ENCODE measurements at regions not wholly inside any gene's neighbourhood (a gene's known extent, or its start where the extent isn't known, plus 50 kb on each side); places are given as distances from the start of the nearest gene placed in this dataset.

DNA sequence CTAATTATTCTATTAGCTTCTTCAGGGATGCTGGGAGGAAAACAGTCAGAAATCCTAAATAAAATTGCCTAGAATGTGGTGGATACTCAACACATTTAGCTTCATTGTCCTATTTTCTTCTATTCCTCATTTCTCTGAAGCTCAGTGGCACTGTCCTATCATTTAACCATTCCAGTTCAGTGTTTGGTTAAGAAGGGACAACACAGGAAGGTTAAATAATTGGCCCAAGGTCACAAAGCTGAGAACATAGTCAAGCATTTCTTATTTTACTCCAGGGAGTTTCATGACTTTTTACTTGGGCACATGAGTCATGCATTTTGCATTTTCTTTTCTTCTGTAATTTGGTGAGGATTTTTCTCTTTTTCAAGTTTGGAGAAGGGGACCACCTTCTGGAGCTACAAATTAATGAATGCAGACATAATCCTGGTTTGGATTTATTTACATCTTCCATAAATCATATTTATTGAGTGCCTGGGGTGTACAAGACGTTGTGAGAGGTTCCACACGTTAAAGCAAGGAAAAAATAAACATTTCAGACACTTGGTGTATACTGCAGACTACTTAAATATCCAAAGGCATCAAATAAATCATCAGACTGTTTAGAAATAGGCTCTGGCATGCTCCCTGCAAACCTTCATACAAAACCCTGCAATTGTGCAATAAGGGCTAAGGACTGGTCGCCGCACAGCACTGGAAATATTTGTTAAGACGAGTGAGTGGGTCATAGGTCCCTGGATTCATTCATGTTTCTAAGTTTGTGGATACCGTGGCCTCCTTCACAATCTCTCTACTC lies 263.9 kb downstream of the MAF start:
- no peaks in the 10 kb centered on the region for H3K79me2 ChIP-seq (ENCODE audit: insufficient read depth, low read depth, low read length)
- no peaks in the 10 kb centered on the region for H3K9me2 ChIP-seq (ENCODE audit: insufficient read depth, low read length)
- no peak overlapping the region for H3K27ac ChIP-seq (ENCODE audit: low read depth, low read length, poor library complexity, severe bottlenecking)
- no TSS peak for BruUV-seq (replicated peaks)
- POLR2A ChIA-PET, result no interaction called here
- H2AFZ ChIP-seq (ENCODE audit: low read length), result no peak overlapping the region
- no peaks in the 10 kb centered on the region for H3K9me3 ChIP-seq (ENCODE audit: low read length)
- no peak for TF ChIP-seq EZH2phosphoT487 (IDR thresholded peaks at IDR 0.05; ENCODE audit: borderline replicate concordance, low read depth, low read length)
- TF ChIP-seq, protein P1, sequence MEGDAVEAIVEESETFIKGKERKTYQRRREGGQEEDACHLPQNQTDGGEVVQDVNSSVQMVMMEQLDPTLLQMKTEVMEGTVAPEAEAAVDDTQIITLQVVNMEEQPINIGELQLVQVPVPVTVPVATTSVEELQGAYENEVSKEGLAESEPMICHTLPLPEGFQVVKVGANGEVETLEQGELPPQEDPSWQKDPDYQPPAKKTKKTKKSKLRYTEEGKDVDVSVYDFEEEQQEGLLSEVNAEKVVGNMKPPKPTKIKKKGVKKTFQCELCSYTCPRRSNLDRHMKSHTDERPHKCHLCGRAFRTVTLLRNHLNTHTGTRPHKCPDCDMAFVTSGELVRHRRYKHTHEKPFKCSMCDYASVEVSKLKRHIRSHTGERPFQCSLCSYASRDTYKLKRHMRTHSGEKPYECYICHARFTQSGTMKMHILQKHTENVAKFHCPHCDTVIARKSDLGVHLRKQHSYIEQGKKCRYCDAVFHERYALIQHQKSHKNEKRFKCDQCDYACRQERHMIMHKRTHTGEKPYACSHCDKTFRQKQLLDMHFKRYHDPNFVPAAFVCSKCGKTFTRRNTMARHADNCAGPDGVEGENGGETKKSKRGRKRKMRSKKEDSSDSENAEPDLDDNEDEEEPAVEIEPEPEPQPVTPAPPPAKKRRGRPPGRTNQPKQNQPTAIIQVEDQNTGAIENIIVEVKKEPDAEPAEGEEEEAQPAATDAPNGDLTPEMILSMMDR (conservative IDR thresholded peaks at IDR 0.05; ENCODE audit: low read length), result no peak
- CTCF ChIA-PET (ENCODE audit: unreplicated experiment), result no interaction called here
- H3K36me3 ChIP-seq (ENCODE audit: insufficient read depth, low read length), result no peaks in the 10 kb centered on the region
- no peaks in the 10 kb centered on the region for H3K4me1 ChIP-seq (ENCODE audit: insufficient read depth, low read length, poor library complexity, severe bottlenecking)
- intact Hi-C loops (cut with micrococcal nuclease; ENCODE audit: unreplicated experiment), result no loop called here
- H3K4me2 ChIP-seq (ENCODE audit: low read length), result no peak overlapping the region
- H4K20me1 ChIP-seq (ENCODE audit: insufficient read depth, low read length), result no peaks in the 10 kb centered on the region
- H3K4me3 ChIP-seq (ENCODE audit: low read depth, low read length, poor library complexity, severe bottlenecking), result no peak overlapping the region
- DNase-seq (ENCODE audit: low spot score), result no peak

DNA sequence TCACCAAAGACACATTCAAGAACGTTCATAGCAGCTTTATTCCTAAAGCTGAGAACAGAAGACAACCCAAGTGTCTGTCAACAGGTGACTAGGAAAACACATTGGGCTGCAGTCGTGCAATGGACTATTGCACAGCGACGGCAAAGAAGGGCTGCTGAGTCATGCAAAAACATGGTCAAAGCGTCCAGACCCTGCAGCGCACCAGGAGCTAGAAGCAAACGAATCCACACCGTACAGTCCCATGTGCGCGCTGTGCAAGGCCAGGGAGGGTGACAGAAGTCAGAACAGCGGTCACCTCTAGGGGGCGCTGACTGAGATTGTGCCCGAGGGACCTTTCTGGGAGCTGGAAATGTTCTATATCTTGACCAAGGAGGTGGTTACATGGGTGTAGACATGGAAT lies 266.4 kb downstream of the MAF start:
- no peak overlapping the region for H3K4me2 ChIP-seq (ENCODE audit: low read length)
- H3K79me2 ChIP-seq (ENCODE audit: insufficient read depth, low read depth, low read length), result no peaks in the 10 kb centered on the region
- H3K4me1 ChIP-seq (ENCODE audit: insufficient read depth, low read length, poor library complexity, severe bottlenecking), result peaks cover 1% of the 10 kb centered on the region
- H3K4me3 ChIP-seq (ENCODE audit: low read depth, low read length, poor library complexity, severe bottlenecking), result no peak overlapping the region
- ChIA-PET POLR2A (no interaction called here), CTCF (ENCODE audit: unreplicated experiment) (no interaction called here)
- H3K36me3 ChIP-seq (ENCODE audit: insufficient read depth, low read length), result no peaks in the 10 kb centered on the region
- H3K27ac ChIP-seq (ENCODE audit: low read depth, low read length, poor library complexity, severe bottlenecking), result no peak overlapping the region
- H3K9me2 ChIP-seq (ENCODE audit: insufficient read depth, low read length), result no peaks in the 10 kb centered on the region
- DNase-seq (ENCODE audit: low spot score), result peak; percentile 19
- BruUV-seq (replicated peaks), result no TSS peak
- intact Hi-C loops (cut with micrococcal nuclease; ENCODE audit: unreplicated experiment), result no loop called here
- TF ChIP-seq, protein P1 (conservative IDR thresholded peaks at IDR 0.05; ENCODE audit: low read length), result peak; percentile 77
- TF ChIP-seq EZH2phosphoT487 (IDR thresholded peaks at IDR 0.05; ENCODE audit: borderline replicate concordance, low read depth, low read length), result no peak
- H2AFZ ChIP-seq (ENCODE audit: low read length), result no peak overlapping the region
- no peaks in the 10 kb centered on the region for H4K20me1 ChIP-seq (ENCODE audit: insufficient read depth, low read length)
- no peaks in the 10 kb centered on the region for H3K9me3 ChIP-seq (ENCODE audit: low read length)

DNA sequence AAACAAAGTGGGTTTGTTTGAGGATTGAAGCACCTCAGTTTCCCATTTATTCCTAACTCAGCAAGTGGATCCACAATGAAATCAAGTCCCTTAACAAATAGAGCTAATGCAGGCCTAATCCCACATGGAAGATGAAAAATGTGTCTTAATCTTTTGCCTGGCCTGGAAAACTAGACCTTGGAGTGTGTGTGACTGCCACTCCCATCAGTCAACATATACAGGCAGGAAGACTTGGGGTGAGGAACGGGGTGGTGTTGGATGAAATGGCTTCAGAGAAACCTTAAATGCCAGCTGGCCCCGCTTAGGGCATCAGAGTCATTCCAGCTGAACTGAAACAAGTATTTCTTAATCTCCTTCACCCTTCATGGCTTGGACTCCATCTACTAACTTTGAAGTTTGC lies 269.5 kb downstream of the MAF start:
- no peak overlapping the region for H2AFZ ChIP-seq (ENCODE audit: low read length)
- intact Hi-C loops (cut with micrococcal nuclease; ENCODE audit: unreplicated experiment), result no loop called here
- DNase-seq (ENCODE audit: low spot score), result no peak
- ChIA-PET CTCF (ENCODE audit: unreplicated experiment) (no interaction called here), POLR2A (no interaction called here)
- no TSS peak for BruUV-seq (replicated peaks)
- no peak overlapping the region for H3K4me3 ChIP-seq (ENCODE audit: low read depth, low read length, poor library complexity, severe bottlenecking)
- TF ChIP-seq, protein P1 (conservative IDR thresholded peaks at IDR 0.05; ENCODE audit: low read length), result no peak
- TF ChIP-seq EZH2phosphoT487 (IDR thresholded peaks at IDR 0.05; ENCODE audit: borderline replicate concordance, low read depth, low read length), result no peak
- H3K27ac ChIP-seq (ENCODE audit: low read depth, low read length, poor library complexity, severe bottlenecking), result no peak overlapping the region
- H3K4me1 ChIP-seq (ENCODE audit: insufficient read depth, low read length, poor library complexity, severe bottlenecking), result peaks cover 8% of the 10 kb centered on the region
- H3K9me3 ChIP-seq (ENCODE audit: low read length), result no peaks in the 10 kb centered on the region
- no peaks in the 10 kb centered on the region for H4K20me1 ChIP-seq (ENCODE audit: insufficient read depth, low read length)
- no peaks in the 10 kb centered on the region for H3K79me2 ChIP-seq (ENCODE audit: insufficient read depth, low read depth, low read length)
- no peaks in the 10 kb centered on the region for H3K36me3 ChIP-seq (ENCODE audit: insufficient read depth, low read length)
- no peaks in the 10 kb centered on the region for H3K9me2 ChIP-seq (ENCODE audit: insufficient read depth, low read length)
- H3K4me2 ChIP-seq (ENCODE audit: low read length), result no peak overlapping the region
